Tibial nerve (tissue), 4 donors: ENCODE measurements at regions not wholly inside any gene's neighbourhood (a gene's known extent, or its start where the extent isn't known, plus 50 kb on each side); places are given as distances from the start of the nearest gene placed in this dataset.

Experiments used
- CTCF ChIP-seq, 5 experiments: fragments of 200-600 bp in 3 of 5; fragments of 450-650 bp in 2 of 5; sonication (generic) in 3 of 5; IDR thresholded peaks; one replicate each; pipeline ENCODE4 v1.5.1; 2016 to 2019; ENCODE audit warnings: antibody characterized with exemption in 5 of 5, mild to moderate bottlenecking in 3 of 5, moderate library complexity in 2 of 5
- EP300 ChIP-seq, 2 donors: sonication (generic); formaldehyde crosslinking; IDR thresholded peaks; one replicate each; pipeline ENCODE4 v1.6.1; 2017; ENCODE audit warnings: antibody characterized with exemption in 2 of 2, mild to moderate bottlenecking in 1 of 2

GRCh38 chr18:57961411-57961810 lies 82.6 kb upstream of the NEDD4L start:
- TF ChIP-seq CTCF (IDR thresholded peaks at IDR 0.05): no peak
- TF ChIP-seq EP300 (IDR thresholded peaks at IDR 0.05): no peak
